RWPE2 (cell line): ENCODE measurements at regions not wholly inside any gene's neighbourhood (a gene's known extent, or its start where the extent isn't known, plus 50 kb on each side); places are given as distances from the start of the nearest gene placed in this dataset.

Experiments used
- ATAC-seq: fragments of 200-7000 bp; cut with Tn5 transposase; 3 replicates; pipeline ENCODE4 v1.9.1; 2021; ENCODE audit warnings: low read depth
- DNase-seq: peaks from one replicate; pipeline ENCODE4 v3.0.0-alpha.2; 2020; ENCODE audit warnings: low spot score
- H3K27ac ChIP-seq: fragments of 450-650 bp; 2 replicates; pipeline ENCODE4 v1.5.1; 2017; ENCODE audit warnings: mild to moderate bottlenecking; ENCODE audit not compliant: poor library complexity, severe bottlenecking
- H3K27me3 ChIP-seq: fragments of 250-450 bp; sonication (Bioruptor Pico); 2 replicates; pipeline ENCODE4 v1.5.1; 2021; ENCODE audit warnings: mild to moderate bottlenecking, moderate library complexity; ENCODE audit not compliant: insufficient read depth, poor library complexity, severe bottlenecking
- H3K36me3 ChIP-seq: fragments of 250-450 bp; sonication (Bioruptor Pico); 2 replicates; pipeline ENCODE4 v1.5.1; 2020; ENCODE audit warnings: low read depth, mild to moderate bottlenecking, moderate library complexity
- H3K4me1 ChIP-seq: fragments of 250-450 bp; sonication (Bioruptor Pico); 2 replicates; pipeline ENCODE4 v1.5.1; 2021; ENCODE audit warnings: mild to moderate bottlenecking, moderate library complexity; ENCODE audit not compliant: insufficient read depth, poor library complexity, severe bottlenecking
- H3K4me3 ChIP-seq: fragments of 250-450 bp; sonication (Bioruptor Pico); 2 replicates; pipeline ENCODE4 v1.5.1; 2021; ENCODE audit warnings: mild to moderate bottlenecking, moderate library complexity; ENCODE audit not compliant: severe bottlenecking
- H3K9me3 ChIP-seq: fragments of 250-450 bp; sonication (Bioruptor Pico); 2 replicates; pipeline ENCODE4 v1.5.1; 2021; ENCODE audit warnings: mild to moderate bottlenecking, moderate library complexity; ENCODE audit not compliant: severe bottlenecking
- CTCF ChIP-seq: fragments of 450-650 bp; IDR thresholded peaks from one replicate; pipeline ENCODE4 v1.5.1; 2017; ENCODE audit warnings: mild to moderate bottlenecking, moderate library complexity; ENCODE audit not compliant: poor library complexity, severe bottlenecking

GRCh38 chr5:115350894-115351293, 54.4 kb upstream of the CCDC112 start:
- Histone ChIP-seq H3K27ac (no peak overlapping the region), H3K4me3 (no peak overlapping the region), H3K9me3 (no peaks in the 10 kb centered on the region), H3K4me1 (peaks cover 25% of the 10 kb centered on the region), H3K36me3 (no peaks in the 10 kb centered on the region), H3K27me3 (no peaks in the 10 kb centered on the region)
- ATAC-seq: no peak
- no peak for DNase-seq
- no peak for TF ChIP-seq CTCF

- peak; percentile 20 for TF ChIP-seq CTCF
- H3K27ac ChIP-seq: peak overlapping the region; percentile 46
- DNase-seq (no peak), ATAC-seq (peak; percentile 95)
- H3K4me3 ChIP-seq: no peak overlapping the region
- peaks cover 25% of the 10 kb centered on the region for H3K4me1 ChIP-seq
- H3K36me3 ChIP-seq: no peaks in the 10 kb centered on the region
- H3K9me3 ChIP-seq: no peaks in the 10 kb centered on the region
- no peaks in the 10 kb centered on the region for H3K27me3 ChIP-seq
Observed at GRCh38 chr5:115349001-115349817, 52.8 kb upstream of the CCDC112 start.

- DNase-seq (no peak), ATAC-seq (no peak)
- H3K4me3 ChIP-seq: no peak overlapping the region
- H3K27ac ChIP-seq: no peak overlapping the region
- no peak for TF ChIP-seq CTCF
- no peaks in the 10 kb centered on the region for H3K36me3 ChIP-seq
- no peaks in the 10 kb centered on the region for H3K9me3 ChIP-seq
- H3K4me1 ChIP-seq: peaks cover 30% of the 10 kb centered on the region
- no peaks in the 10 kb centered on the region for H3K27me3 ChIP-seq
Observed at GRCh38 chr5:115348175-115348574, 51.7 kb upstream of the CCDC112 start.
